GM23338 (cell line): ENCODE measurements at regions not wholly inside any gene's neighbourhood (a gene's known extent, or its start where the extent isn't known, plus 50 kb on each side); places are given as distances from the start of the nearest gene placed in this dataset.
A peak's percentile ranks its signal among the peaks of the same experiment; 100 is the strongest.

ENCODE experiments used
- ATAC-seq: fragments of 200-7000 bp; cut with Tn5 transposase; 3 replicates; pipeline ENCODE4 v1.9.1; 2020
- DNase-seq: peaks from one replicate; pipeline ENCODE4 v3.0.0-alpha.2; 2015; ENCODE audit warnings: low spot score
- H2AFZ ChIP-seq: fragments of 200-600 bp; sonication (generic); 2 replicates; pipeline ENCODE4 v1.8.0; 2016; ENCODE audit warnings: antibody characterized with exemption, mild to moderate bottlenecking, moderate library complexity
- H3F3A ChIP-seq: fragments of 200-600 bp; sonication (generic); replicated peaks from 2 replicates; pipeline ENCODE4 v1.8.0; 2017; ENCODE audit warnings: antibody characterized with exemption, mixed run types, low read depth
- H3K27ac ChIP-seq: fragments of 200-600 bp; sonication (generic); 2 replicates; pipeline ENCODE4 v1.6.1; 2016; ENCODE audit warnings: low read depth
- H3K27me3 ChIP-seq: fragments of 200-600 bp; sonication (generic); 2 replicates; pipeline ENCODE4 v1.8.0; 2016; ENCODE audit warnings: mild to moderate bottlenecking, mixed run types, moderate library complexity; ENCODE audit not compliant: insufficient read depth
- H3K36me3 ChIP-seq: fragments of 200-600 bp; sonication (generic); 2 replicates; pipeline ENCODE4 v1.8.0; 2016; ENCODE audit warnings: mild to moderate bottlenecking; ENCODE audit not compliant: insufficient read depth
- H3K4me1 ChIP-seq: fragments of 200-600 bp; sonication (generic); 2 replicates; pipeline ENCODE4 v1.8.0; 2016; ENCODE audit warnings: mild to moderate bottlenecking, moderate library complexity; ENCODE audit not compliant: insufficient read depth
- H3K4me2 ChIP-seq: fragments of 200-600 bp; sonication (generic); 2 replicates; pipeline ENCODE4 v1.7.1; 2017; ENCODE audit warnings: mixed run types
- H3K4me3 ChIP-seq: fragments of 200-600 bp; sonication (generic); 2 replicates; pipeline ENCODE4 v1.6.1; 2016; ENCODE audit warnings: mixed run types
- H3K79me2 ChIP-seq: fragments of 200-600 bp; sonication (generic); replicated peaks from 2 replicates; pipeline ENCODE4 v1.8.0; 2017; ENCODE audit warnings: mild to moderate bottlenecking; ENCODE audit not compliant: insufficient read depth
- H3K9me2 ChIP-seq: fragments of 200-600 bp; sonication (generic); 2 replicates; pipeline ENCODE4 v1.8.0; 2017; ENCODE audit not compliant: insufficient read depth
- H4K20me1 ChIP-seq: fragments of 200-600 bp; sonication (generic); replicated peaks from 2 replicates; pipeline ENCODE4 v1.8.0; 2017; ENCODE audit warnings: mild to moderate bottlenecking; ENCODE audit not compliant: insufficient read depth
- H3K27ac Mint-ChIP-seq: 2 replicates; pipeline ENCODE4 v1.8.0; 2020; ENCODE audit warnings: inconsistent platforms, mild to moderate bottlenecking, moderate library complexity, mixed read lengths
- H3K27me3 Mint-ChIP-seq: 3 replicates; pipeline ENCODE4 v1.8.0; 2022; ENCODE audit warnings: low read depth, mild to moderate bottlenecking, moderate library complexity, mixed read lengths, inconsistent platforms; ENCODE audit not compliant: insufficient read depth, poor library complexity
- H3K36me3 Mint-ChIP-seq: 3 replicates; pipeline ENCODE4 v1.8.0; 2021; ENCODE audit warnings: low read depth, mild to moderate bottlenecking, inconsistent platforms, moderate library complexity, mixed read lengths
- H3K4me1 Mint-ChIP-seq: 3 replicates; pipeline ENCODE4 v1.8.0; 2020; ENCODE audit warnings: mild to moderate bottlenecking, inconsistent platforms, mixed read lengths
- H3K4me3 Mint-ChIP-seq: 3 replicates; pipeline ENCODE4 v1.8.0; 2021; ENCODE audit warnings: moderate library complexity, mild to moderate bottlenecking, inconsistent platforms, mixed read lengths
- H3K9me3 Mint-ChIP-seq: 3 replicates; pipeline ENCODE4 v1.8.0; 2020; ENCODE audit warnings: moderate library complexity, mild to moderate bottlenecking, inconsistent platforms, mixed read lengths
- CREB1 ChIP-seq: fragments of 250-450 bp; sonication (Bioruptor Pico); IDR thresholded peaks from 2 replicates; pipeline ENCODE4 v1.5.0; 2020; ENCODE audit warnings: low read depth, mild to moderate bottlenecking, moderate library complexity
- EZH2 ChIP-seq: fragments of 200-600 bp; sonication (generic); IDR thresholded peaks from one replicate; pipeline ENCODE4 v1.8.0; 2017; ENCODE audit warnings: antibody characterized with exemption, mild to moderate bottlenecking, low read depth; ENCODE audit not compliant: unreplicated experiment
- TF ChIP-seq, protein P1 (sequence below): fragments of 250-450 bp; sonication (Bioruptor Pico); IDR thresholded peaks from 2 replicates; pipeline ENCODE4 v1.5.0; 2020; ENCODE audit warnings: mild to moderate bottlenecking, moderate library complexity
- TF ChIP-seq, protein P2 (sequence below), 2 experiments: fragments of 200-600 bp in 1 of 2; sonication (generic) in 1 of 2; conservative IDR thresholded peaks; 2 replicates each; pipeline versions ENCODE4 v1.5.1 to v1.6.1; 2016 to 2017; ENCODE audit warnings: antibody characterized with exemption in 2 of 2, low read depth in 2 of 2, mild to moderate bottlenecking in 2 of 2, moderate library complexity in 1 of 2

DNA sequence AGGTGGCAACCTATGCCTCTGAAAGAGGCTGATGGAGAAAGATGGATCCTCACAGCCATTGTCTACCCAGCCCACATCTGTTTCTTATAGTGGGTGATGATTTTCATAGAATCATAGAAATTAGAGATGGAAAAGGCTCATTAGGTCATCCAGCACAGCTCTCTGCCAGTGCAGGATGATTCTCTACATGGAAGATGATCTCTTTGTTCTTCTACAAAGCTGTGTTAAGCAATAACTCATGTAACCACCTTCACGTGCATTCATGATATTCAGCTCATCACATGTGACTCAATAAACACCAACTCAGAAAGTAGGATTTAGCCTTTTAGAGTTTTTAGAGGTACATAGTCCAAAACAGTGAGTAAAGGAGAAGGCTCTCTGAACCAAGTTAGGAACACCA is 539.4 kb upstream of the ID2 start (continued):
- TF ChIP-seq, protein P1, sequence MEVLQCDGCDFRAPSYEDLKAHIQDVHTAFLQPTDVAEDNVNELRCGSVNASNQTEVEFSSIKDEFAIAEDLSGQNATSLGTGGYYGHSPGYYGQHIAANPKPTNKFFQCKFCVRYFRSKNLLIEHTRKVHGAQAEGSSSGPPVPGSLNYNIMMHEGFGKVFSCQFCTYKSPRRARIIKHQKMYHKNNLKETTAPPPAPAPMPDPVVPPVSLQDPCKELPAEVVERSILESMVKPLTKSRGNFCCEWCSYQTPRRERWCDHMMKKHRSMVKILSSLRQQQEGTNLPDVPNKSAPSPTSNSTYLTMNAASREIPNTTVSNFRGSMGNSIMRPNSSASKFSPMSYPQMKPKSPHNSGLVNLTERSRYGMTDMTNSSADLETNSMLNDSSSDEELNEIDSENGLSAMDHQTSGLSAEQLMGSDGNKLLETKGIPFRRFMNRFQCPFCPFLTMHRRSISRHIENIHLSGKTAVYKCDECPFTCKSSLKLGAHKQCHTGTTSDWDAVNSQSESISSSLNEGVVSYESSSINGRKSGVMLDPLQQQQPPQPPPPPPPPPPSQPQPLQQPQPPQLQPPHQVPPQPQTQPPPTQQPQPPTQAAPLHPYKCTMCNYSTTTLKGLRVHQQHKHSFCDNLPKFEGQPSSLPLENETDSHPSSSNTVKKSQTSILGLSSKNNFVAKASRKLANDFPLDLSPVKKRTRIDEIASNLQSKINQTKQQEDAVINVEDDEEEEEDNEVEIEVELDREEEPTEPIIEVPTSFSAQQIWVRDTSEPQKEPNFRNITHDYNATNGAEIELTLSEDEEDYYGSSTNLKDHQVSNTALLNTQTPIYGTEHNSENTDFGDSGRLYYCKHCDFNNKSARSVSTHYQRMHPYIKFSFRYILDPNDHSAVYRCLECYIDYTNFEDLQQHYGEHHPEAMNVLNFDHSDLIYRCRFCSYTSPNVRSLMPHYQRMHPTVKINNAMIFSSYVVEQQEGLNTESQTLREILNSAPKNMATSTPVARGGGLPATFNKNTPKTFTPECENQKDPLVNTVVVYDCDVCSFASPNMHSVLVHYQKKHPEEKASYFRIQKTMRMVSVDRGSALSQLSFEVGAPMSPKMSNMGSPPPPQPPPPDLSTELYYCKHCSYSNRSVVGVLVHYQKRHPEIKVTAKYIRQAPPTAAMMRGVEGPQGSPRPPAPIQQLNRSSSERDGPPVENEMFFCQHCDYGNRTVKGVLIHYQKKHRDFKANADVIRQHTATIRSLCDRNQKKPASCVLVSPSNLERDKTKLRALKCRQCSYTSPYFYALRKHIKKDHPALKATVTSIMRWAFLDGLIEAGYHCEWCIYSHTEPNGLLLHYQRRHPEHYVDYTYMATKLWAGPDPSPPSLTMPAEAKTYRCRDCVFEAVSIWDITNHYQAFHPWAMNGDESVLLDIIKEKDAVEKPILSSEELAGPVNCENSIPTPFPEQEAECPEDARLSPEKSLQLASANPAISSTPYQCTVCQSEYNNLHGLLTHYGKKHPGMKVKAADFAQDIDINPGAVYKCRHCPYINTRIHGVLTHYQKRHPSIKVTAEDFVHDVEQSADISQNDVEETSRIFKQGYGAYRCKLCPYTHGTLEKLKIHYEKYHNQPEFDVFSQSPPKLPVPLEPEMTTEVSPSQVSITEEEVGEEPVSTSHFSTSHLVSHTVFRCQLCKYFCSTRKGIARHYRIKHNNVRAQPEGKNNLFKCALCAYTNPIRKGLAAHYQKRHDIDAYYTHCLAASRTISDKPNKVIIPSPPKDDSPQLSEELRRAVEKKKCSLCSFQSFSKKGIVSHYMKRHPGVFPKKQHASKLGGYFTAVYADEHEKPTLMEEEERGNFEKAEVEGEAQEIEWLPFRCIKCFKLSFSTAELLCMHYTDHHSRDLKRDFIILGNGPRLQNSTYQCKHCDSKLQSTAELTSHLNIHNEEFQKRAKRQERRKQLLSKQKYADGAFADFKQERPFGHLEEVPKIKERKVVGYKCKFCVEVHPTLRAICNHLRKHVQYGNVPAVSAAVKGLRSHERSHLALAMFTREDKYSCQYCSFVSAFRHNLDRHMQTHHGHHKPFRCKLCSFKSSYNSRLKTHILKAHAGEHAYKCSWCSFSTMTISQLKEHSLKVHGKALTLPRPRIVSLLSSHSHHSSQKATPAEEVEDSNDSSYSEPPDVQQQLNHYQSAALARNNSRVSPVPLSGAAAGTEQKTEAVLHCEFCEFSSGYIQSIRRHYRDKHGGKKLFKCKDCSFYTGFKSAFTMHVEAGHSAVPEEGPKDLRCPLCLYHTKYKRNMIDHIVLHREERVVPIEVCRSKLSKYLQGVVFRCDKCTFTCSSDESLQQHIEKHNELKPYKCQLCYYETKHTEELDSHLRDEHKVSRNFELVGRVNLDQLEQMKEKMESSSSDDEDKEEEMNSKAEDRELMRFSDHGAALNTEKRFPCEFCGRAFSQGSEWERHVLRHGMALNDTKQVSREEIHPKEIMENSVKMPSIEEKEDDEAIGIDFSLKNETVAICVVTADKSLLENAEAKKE (CRISPR knock-in tag) = no peak

DNA sequence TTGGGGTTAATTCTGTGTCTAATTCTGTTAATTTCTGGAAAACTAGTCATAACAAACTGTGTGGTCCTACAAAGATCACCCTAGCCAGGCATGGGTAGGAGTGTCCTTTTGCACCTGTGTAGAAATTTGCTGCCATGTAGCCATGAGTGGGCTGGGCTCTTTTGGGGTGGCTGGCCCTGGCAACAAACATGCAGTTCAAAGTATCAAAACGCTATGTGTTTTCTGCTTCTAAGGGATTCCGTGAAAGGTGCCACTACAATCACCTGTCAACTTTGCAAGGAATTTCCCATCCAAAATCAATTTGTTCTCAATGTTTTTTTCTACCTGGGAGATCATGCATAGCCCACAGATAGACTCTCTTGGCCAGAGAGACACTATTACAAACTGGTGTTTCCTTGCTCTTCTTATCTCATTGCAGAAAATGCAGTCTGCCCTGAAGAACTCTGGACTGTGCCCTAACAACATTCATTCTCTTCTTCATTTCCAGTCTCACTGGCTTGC is 537.7 kb upstream of the ID2 start:
- Mint-ChIP-seq H3K27me3 (peaks cover 4% of the 10 kb centered on the region), H3K27ac (no peak overlapping the region), H3K4me1 (no peaks in the 10 kb centered on the region), H3K4me3 (no peak overlapping the region), H3K9me3 (no peaks in the 10 kb centered on the region), H3K36me3 (no peaks in the 10 kb centered on the region)
- Histone ChIP-seq H3K27ac (no peak overlapping the region), H3K4me2 (no peak overlapping the region), H4K20me1 (no peaks in the 10 kb centered on the region), H3K4me3 (no peak overlapping the region), H3F3A (no peaks in the 10 kb centered on the region), H3K36me3 (no peaks in the 10 kb centered on the region), H2AFZ (peak overlapping the region; percentile 24; the same call in 1 of the 2 replicates), H3K9me2 (peaks cover 6% of the 10 kb centered on the region), H3K4me1 (no peaks in the 10 kb centered on the region), H3K79me2 (no peaks in the 10 kb centered on the region), H3K27me3 (no peaks in the 10 kb centered on the region)
- ATAC-seq (no peak), DNase-seq (no peak)
- TF ChIP-seq, protein P2, sequence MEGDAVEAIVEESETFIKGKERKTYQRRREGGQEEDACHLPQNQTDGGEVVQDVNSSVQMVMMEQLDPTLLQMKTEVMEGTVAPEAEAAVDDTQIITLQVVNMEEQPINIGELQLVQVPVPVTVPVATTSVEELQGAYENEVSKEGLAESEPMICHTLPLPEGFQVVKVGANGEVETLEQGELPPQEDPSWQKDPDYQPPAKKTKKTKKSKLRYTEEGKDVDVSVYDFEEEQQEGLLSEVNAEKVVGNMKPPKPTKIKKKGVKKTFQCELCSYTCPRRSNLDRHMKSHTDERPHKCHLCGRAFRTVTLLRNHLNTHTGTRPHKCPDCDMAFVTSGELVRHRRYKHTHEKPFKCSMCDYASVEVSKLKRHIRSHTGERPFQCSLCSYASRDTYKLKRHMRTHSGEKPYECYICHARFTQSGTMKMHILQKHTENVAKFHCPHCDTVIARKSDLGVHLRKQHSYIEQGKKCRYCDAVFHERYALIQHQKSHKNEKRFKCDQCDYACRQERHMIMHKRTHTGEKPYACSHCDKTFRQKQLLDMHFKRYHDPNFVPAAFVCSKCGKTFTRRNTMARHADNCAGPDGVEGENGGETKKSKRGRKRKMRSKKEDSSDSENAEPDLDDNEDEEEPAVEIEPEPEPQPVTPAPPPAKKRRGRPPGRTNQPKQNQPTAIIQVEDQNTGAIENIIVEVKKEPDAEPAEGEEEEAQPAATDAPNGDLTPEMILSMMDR (conservative IDR thresholded peaks at IDR 0.05; ENCODE audit: low read depth in 2 of 2) = no peak
- no peak for TF ChIP-seq CREB1 (CRISPR knock-in tag)
- no peak for TF ChIP-seq EZH2
- TF ChIP-seq, protein P1 (CRISPR knock-in tag) = no peak
